HG03095 (cell line): ENCODE measurements at regions not wholly inside any gene's neighbourhood (a gene's known extent, or its start where the extent isn't known, plus 50 kb on each side); places are given as distances from the start of the nearest gene placed in this dataset.
"Not testable (repeated sequence)": the region's sequence is repeated elsewhere in the genome, so short reads cannot be mapped to it uniquely, and the experiment has no call there.

ENCODE experiments used
- ATAC-seq: cut with Tn5 transposase; IDR thresholded peaks from one replicate; pipeline ENCODE4 v1.9.1; 2021; ENCODE audit warnings: moderate library complexity; ENCODE audit not compliant: unreplicated experiment

GRCh38 chr6:102832021-102832420 is 1438.5 kb downstream of the GRIK2 start:
- no peak for ATAC-seq

- ATAC-seq, result no peak
These were observed 1426.6 kb downstream of the GRIK2 start for GRCh38 chr6:102820098-102820497.

GRCh38 chr6:102815207-102815606 is 1421.7 kb downstream of the GRIK2 start:
- no peak for ATAC-seq

- no peak for ATAC-seq
These were observed 1420.2 kb downstream of the GRIK2 start for GRCh38 chr6:102813489-102814275.

GRCh38 chr6:102812242-102812641 is 1418.7 kb downstream of the GRIK2 start:
- ATAC-seq, result no peak

GRCh38 chr6:102808944-102809505 is 1415.5 kb downstream of the GRIK2 start:
- not testable (repeated sequence) for ATAC-seq

GRCh38 chr6:102799051-102799450 is 1405.5 kb downstream of the GRIK2 start:
- ATAC-seq, result no peak

GRCh38 chr6:102798636-102799035 is 1405.1 kb downstream of the GRIK2 start:
- no peak for ATAC-seq

- no peak for ATAC-seq
These were observed 1400.2 kb downstream of the GRIK2 start for GRCh38 chr6:102793752-102794151.

GRCh38 chr6:102774326-102774725 is 1380.8 kb downstream of the GRIK2 start:
- no peak for ATAC-seq

GRCh38 chr6:102773636-102774035 is 1380.1 kb downstream of the GRIK2 start:
- ATAC-seq, result no peak

- no peak for ATAC-seq
These were observed 1373.5 kb downstream of the GRIK2 start for GRCh38 chr6:102766963-102767362.

GRCh38 chr6:102764317-102764716 is 1370.8 kb downstream of the GRIK2 start:
- no peak for ATAC-seq

- no peak for ATAC-seq
These were observed 1370.4 kb downstream of the GRIK2 start for GRCh38 chr6:102763891-102764290.

GRCh38 chr6:102761872-102762271 is 1368.4 kb downstream of the GRIK2 start:
- ATAC-seq, result no peak

- no peak for ATAC-seq
These were observed 1365.9 kb downstream of the GRIK2 start for GRCh38 chr6:102759415-102759814.

- not testable (repeated sequence) for ATAC-seq
These were observed 1365.0 kb downstream of the GRIK2 start for GRCh38 chr6:102758536-102758935.

GRCh38 chr6:102749210-102749971 is 1355.9 kb downstream of the GRIK2 start:
- no peak for ATAC-seq

GRCh38 chr6:102746941-102747340 is 1353.4 kb downstream of the GRIK2 start:
- no peak for ATAC-seq

- ATAC-seq, result no peak
These were observed 1349.3 kb downstream of the GRIK2 start for GRCh38 chr6:102742754-102743356.

- ATAC-seq, result no peak
These were observed 1348.5 kb downstream of the GRIK2 start for GRCh38 chr6:102742028-102742427.
